GM12892 (cell line): ENCODE measurements at regions not wholly inside any gene's neighbourhood (a gene's known extent, or its start where the extent isn't known, plus 50 kb on each side); places are given as distances from the start of the nearest gene placed in this dataset.

Experiments used
- POLR2AphosphoS5 ChIP-seq: IDR thresholded peaks from 2 replicates; pipeline ENCODE4 v1.6.1; 2011; ENCODE audit warnings: low read depth, low read length, control low read depth
- TAF1 ChIP-seq: IDR thresholded peaks from 2 replicates; pipeline ENCODE4 v1.6.1; 2011; ENCODE audit warnings: low read depth, mild to moderate bottlenecking, control low read depth, low read length, borderline replicate concordance

DNA sequence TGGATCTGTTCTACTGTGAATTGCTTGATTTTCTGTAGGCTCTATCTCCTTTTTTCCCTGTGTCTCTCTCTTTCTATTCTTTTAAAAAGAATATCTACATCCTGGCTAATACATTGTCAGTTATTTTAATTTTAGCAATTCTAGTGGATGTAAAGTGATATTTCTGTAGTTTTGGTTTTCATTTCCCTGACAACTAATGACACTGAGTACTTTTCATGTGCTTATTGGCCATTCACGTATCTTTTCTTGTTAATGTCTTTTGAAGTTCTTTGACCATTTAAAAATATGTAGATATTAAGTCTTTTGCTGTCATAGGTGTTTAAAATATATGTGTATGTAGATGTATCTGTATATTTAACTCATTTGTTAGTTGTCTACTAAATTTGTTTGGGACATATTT lies 59.0 kb upstream of the SOX3 start:
- TF ChIP-seq POLR2AphosphoS5 (no peak), TAF1 (no peak)
